PC-9 (cell line): ENCODE measurements at regions not wholly inside any gene's neighbourhood (a gene's known extent, or its start where the extent isn't known, plus 50 kb on each side); places are given as distances from the start of the nearest gene placed in this dataset.

Source experiments
- BruUV-seq: library from RNA; stranded (reverse); fragments of 400-500 nt; replicated peaks from 2 replicates; lab custom pipeline; 2021; lab: Mats Ljungman, UMichigan
- CTCF ChIA-PET: fragments of 300-600 bp; sonication (Branson Sonifier 250); formaldehyde crosslinking; loops from one replicate; lab custom pipeline; 2022; ENCODE audit warnings: antibody characterized with exemption; lab: Charles Lee
- POLR2A ChIA-PET: fragments of 300-600 bp; sonication (Branson Sonifier 250); formaldehyde crosslinking; loops from one replicate; lab custom pipeline; 2022; ENCODE audit warnings: antibody characterized with exemption; ENCODE audit not compliant: unreplicated experiment; lab: Charles Lee
- DNase-seq, 2 experiments: peaks; one replicate each; pipeline versions ENCODE4 v3.0.0 to v3.0.0-alpha.2; 2015 to 2022; ENCODE audit warnings: mixed read lengths in 1 of 2
- H2AFZ ChIP-seq: fragments of 200-600 bp; sonication (generic); 2 replicates; pipeline ENCODE4 v1.8.1; 2017; ENCODE audit warnings: antibody characterized with exemption
- H3F3A ChIP-seq: fragments of 200-600 bp; sonication (generic); 2 replicates; pipeline ENCODE4 v1.8.1; 2017; ENCODE audit warnings: antibody characterized with exemption, mild to moderate bottlenecking, low read depth; ENCODE audit not compliant: insufficient read depth
- H3K27ac ChIP-seq: fragments of 200-600 bp; sonication (generic); 2 replicates; pipeline ENCODE4 v1.6.1; 2016; ENCODE audit warnings: mixed run types
- H3K27me3 ChIP-seq: fragments of 200-600 bp; sonication (generic); 2 replicates; pipeline ENCODE4 v1.6.1; 2016; ENCODE audit warnings: low read depth, mixed run types; ENCODE audit not compliant: insufficient read depth
- H3K36me3 ChIP-seq: fragments of 200-600 bp; sonication (generic); 2 replicates; pipeline ENCODE4 v1.6.1; 2016; ENCODE audit warnings: low read depth, mixed run types
- H3K4me1 ChIP-seq: fragments of 200-600 bp; sonication (generic); replicated peaks from 2 replicates; pipeline ENCODE4 v1.6.1; 2016; ENCODE audit warnings: mixed run types; ENCODE audit not compliant: insufficient read depth
- H3K4me2 ChIP-seq: fragments of 200-600 bp; sonication (generic); 2 replicates; pipeline ENCODE4 v1.6.1; 2017; ENCODE audit warnings: mixed run types
- H3K4me3 ChIP-seq: fragments of 200-600 bp; sonication (generic); 2 replicates; pipeline ENCODE4 v1.6.1; 2016; ENCODE audit warnings: mixed run types
- H3K79me2 ChIP-seq: fragments of 200-600 bp; sonication (generic); 2 replicates; pipeline ENCODE4 v1.6.1; 2017; ENCODE audit warnings: low read depth, mixed run types
- H3K9me2 ChIP-seq: fragments of 200-600 bp; sonication (generic); 2 replicates; pipeline ENCODE4 v1.8.1; 2017; ENCODE audit warnings: mild to moderate bottlenecking; ENCODE audit not compliant: insufficient read depth
- H3K9me3 ChIP-seq: fragments of 200-600 bp; sonication (generic); 2 replicates; pipeline ENCODE4 v1.8.1; 2016; ENCODE audit warnings: low read depth; ENCODE audit not compliant: insufficient read depth
- H4K20me1 ChIP-seq: fragments of 200-600 bp; sonication (generic); 2 replicates; pipeline ENCODE4 v1.8.1; 2017; ENCODE audit not compliant: insufficient read depth
- EZH2 ChIP-seq: fragments of 200-600 bp; sonication (generic); IDR thresholded peaks from 2 replicates; pipeline ENCODE4 v1.8.0; 2017; ENCODE audit warnings: antibody characterized with exemption, low read depth
- intact Hi-C: fragments of 100-400 bp; cut with micrococcal nuclease; formaldehyde crosslinking; loops from one replicate; pipeline ENCODE4 v1.10.0; 2022; ENCODE audit not compliant: unreplicated experiment
- TF ChIP-seq, protein P1 (sequence below): fragments of 200-600 bp; sonication (generic); conservative IDR thresholded peaks from 2 replicates; pipeline ENCODE4 v1.6.1; 2017; ENCODE audit warnings: mixed run types, antibody characterized with exemption, mild to moderate bottlenecking, moderate library complexity

DNA sequence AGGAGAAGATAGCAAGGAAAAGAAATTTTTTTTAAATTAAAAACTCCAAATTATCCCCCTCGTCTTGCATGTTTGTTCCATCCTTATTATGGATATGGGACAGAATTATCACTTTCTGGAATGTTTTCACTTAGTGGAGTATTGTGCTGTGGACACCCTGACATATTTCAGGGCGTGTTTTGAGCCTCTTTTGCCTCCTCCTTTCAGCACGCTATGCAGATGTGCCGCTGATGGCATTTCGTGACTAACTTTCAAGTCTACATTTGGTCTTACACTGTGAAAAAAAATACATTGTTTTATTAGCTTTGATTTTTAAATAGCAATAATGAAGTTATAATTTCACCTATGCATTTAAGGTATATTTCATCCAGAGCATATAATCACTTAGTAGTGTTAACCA lies 738.7 kb downstream of the LTN1 start:
- Histone ChIP-seq H3K27ac (no peak overlapping the region), H3K9me2 (no peaks in the 10 kb centered on the region), H3K9me3 (no peaks in the 10 kb centered on the region), H3K4me3 (no peak overlapping the region), H3F3A (no peaks in the 10 kb centered on the region), H3K4me1 (no peaks in the 10 kb centered on the region), H3K36me3 (no peaks in the 10 kb centered on the region), H3K4me2 (no peak overlapping the region), H4K20me1 (no peaks in the 10 kb centered on the region), H3K79me2 (no peaks in the 10 kb centered on the region), H2AFZ (no peak overlapping the region), H3K27me3 (no peaks in the 10 kb centered on the region)
- TF ChIP-seq EZH2 = no peak
- TF ChIP-seq, protein P1, sequence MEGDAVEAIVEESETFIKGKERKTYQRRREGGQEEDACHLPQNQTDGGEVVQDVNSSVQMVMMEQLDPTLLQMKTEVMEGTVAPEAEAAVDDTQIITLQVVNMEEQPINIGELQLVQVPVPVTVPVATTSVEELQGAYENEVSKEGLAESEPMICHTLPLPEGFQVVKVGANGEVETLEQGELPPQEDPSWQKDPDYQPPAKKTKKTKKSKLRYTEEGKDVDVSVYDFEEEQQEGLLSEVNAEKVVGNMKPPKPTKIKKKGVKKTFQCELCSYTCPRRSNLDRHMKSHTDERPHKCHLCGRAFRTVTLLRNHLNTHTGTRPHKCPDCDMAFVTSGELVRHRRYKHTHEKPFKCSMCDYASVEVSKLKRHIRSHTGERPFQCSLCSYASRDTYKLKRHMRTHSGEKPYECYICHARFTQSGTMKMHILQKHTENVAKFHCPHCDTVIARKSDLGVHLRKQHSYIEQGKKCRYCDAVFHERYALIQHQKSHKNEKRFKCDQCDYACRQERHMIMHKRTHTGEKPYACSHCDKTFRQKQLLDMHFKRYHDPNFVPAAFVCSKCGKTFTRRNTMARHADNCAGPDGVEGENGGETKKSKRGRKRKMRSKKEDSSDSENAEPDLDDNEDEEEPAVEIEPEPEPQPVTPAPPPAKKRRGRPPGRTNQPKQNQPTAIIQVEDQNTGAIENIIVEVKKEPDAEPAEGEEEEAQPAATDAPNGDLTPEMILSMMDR = no peak
- CTCF ChIA-PET = no interaction called here
- intact Hi-C loops = no loop called here
- no peak for DNase-seq
- no TSS peak for BruUV-seq
- POLR2A ChIA-PET = no interaction called here

DNA sequence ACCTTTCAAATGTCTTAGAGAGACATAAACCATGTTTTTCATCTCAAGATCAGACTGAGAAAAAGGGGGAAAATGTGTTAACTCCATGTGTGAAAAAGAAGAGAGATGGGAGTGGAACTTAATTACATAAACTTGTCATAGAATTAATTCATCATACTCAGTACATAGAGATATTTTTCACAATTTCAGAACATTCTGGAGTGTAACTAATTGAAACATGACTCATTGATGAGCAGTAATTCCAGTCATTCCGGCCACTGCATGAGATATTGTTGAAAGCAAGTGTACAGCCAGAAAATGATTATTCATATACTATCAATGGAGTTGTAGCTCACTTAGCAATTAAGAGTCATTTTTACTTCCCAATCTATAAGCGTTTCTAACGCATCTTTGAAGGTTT lies 739.3 kb downstream of the LTN1 start:
- Histone ChIP-seq H3K4me2 (no peak overlapping the region), H4K20me1 (no peaks in the 10 kb centered on the region), H3K4me3 (no peak overlapping the region), H3K4me1 (no peaks in the 10 kb centered on the region), H3K36me3 (no peaks in the 10 kb centered on the region), H3K9me3 (no peaks in the 10 kb centered on the region), H3K9me2 (no peaks in the 10 kb centered on the region), H2AFZ (no peak overlapping the region), H3K27ac (no peak overlapping the region), H3K79me2 (no peaks in the 10 kb centered on the region), H3K27me3 (no peaks in the 10 kb centered on the region), H3F3A (no peaks in the 10 kb centered on the region)
- DNase-seq = no peak
- intact Hi-C loops = no loop called here
- TF ChIP-seq, protein P1 = no peak
- TF ChIP-seq EZH2 = no peak
- POLR2A ChIA-PET = interaction anchor here (0.6 kb wide), 1 partner anchor 526 kb away, joined by 4 read pairs; no protein-coding TSS in a partner anchor
- CTCF ChIA-PET = no interaction called here
- BruUV-seq = no TSS peak

DNA sequence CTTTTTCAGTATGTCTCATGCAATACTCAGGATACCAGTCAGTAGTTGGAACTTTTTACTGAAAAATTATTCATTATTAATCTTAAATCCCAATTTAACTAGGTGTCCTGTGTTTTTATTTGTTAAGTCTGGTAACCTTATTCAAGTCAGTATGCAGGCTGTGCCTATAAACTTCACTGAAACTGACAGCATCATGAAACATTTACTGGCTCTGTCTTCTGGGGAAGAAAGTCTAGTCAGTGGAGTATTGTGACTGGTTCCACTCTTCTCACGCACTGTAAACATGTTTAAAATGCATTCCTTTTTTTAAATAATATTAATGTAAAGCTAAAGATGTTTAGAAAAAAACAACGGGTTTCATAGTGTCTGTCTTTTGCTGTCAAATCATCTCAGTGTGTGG lies 739.7 kb downstream of the LTN1 start:
- no peaks in the 10 kb centered on the region for H4K20me1 ChIP-seq
- no TSS peak for BruUV-seq
- H3K27me3 ChIP-seq = no peaks in the 10 kb centered on the region
- H3K36me3 ChIP-seq = no peaks in the 10 kb centered on the region
- H3K9me2 ChIP-seq = no peaks in the 10 kb centered on the region
- ChIA-PET POLR2A (interaction anchor here (0.6 kb wide), 1 partner anchor 526 kb away, joined by 4 read pairs; no protein-coding TSS in a partner anchor), CTCF (no interaction called here)
- TF ChIP-seq EZH2 = no peak
- TF ChIP-seq, protein P1 = no peak
- H3K9me3 ChIP-seq = no peaks in the 10 kb centered on the region
- no peaks in the 10 kb centered on the region for H3K79me2 ChIP-seq
- no peak for DNase-seq
- intact Hi-C loops = no loop called here
- H3F3A ChIP-seq = no peaks in the 10 kb centered on the region
- no peak overlapping the region for H3K4me2 ChIP-seq
- H3K4me3 ChIP-seq = no peak overlapping the region
- H3K27ac ChIP-seq = no peak overlapping the region
- no peak overlapping the region for H2AFZ ChIP-seq
- H3K4me1 ChIP-seq = no peaks in the 10 kb centered on the region
